A549 (cell line): ENCODE measurements at regions not wholly inside any gene's neighbourhood (a gene's known extent, or its start where the extent isn't known, plus 50 kb on each side); places are given as distances from the start of the nearest gene placed in this dataset.

Source experiments
- BCL3 ChIP-seq: fragments of >200 bp; sonication (Bioruptor Twin); formaldehyde crosslinking; IDR thresholded peaks from 3 replicates; pipeline ENCODE4 v1.6.1; 2016
- CBX8 ChIP-seq: fragments of 200-600 bp; sonication (generic); IDR thresholded peaks from 2 replicates; pipeline ENCODE4 v1.6.1; 2016
- CTCF ChIP-seq: fragments of >200 bp; sonication (Bioruptor Twin); formaldehyde crosslinking; IDR thresholded peaks from 3 replicates; pipeline ENCODE4 v1.5.1; 2016
- ELK1 ChIP-seq: fragments of 150-350 bp; IDR thresholded peaks from 2 replicates; pipeline ENCODE4 v1.6.1; 2014; ENCODE audit warnings: low read depth, mild to moderate bottlenecking, low read length
- JUNB ChIP-seq: fragments of >200 bp; sonication (Bioruptor Twin); formaldehyde crosslinking; IDR thresholded peaks from 2 replicates; pipeline ENCODE4 v1.6.1; 2016
- NFE2L2 ChIP-seq: fragments of 150-350 bp; conservative IDR thresholded peaks from 2 replicates; pipeline ENCODE4 v1.6.1; 2014; ENCODE audit warnings: low read length
- POLR2A ChIP-seq: IDR thresholded peaks from 2 replicates; pipeline ENCODE4 v1.6.1; 2012; ENCODE audit warnings: mild to moderate bottlenecking, low read length
- RAD21 ChIP-seq, 2 experiments: fragments of >200 bp in 1 of 2; sonication (Bioruptor Twin) in 1 of 2; formaldehyde crosslinking in 1 of 2; IDR thresholded peaks in 1 of 2; conservative IDR thresholded peaks in 1 of 2; 2 replicates in 1 of 2; 3 replicates in 1 of 2; pipeline ENCODE4 v1.6.1; 2012 to 2018; ENCODE audit warnings: inconsistent platforms in 1 of 2
- RCOR1 ChIP-seq: fragments of 150-350 bp; IDR thresholded peaks from 2 replicates; pipeline ENCODE4 v1.6.1; 2014; ENCODE audit warnings: antibody characterized with exemption, low read length, low read depth
- REST ChIP-seq: fragments of 200-600 bp; sonication (generic); IDR thresholded peaks from 2 replicates; pipeline ENCODE4 v1.6.1; 2016; ENCODE audit warnings: antibody characterized with exemption, mild to moderate bottlenecking, moderate library complexity
- RFX5 ChIP-seq: fragments of 450-650 bp; IDR thresholded peaks from 2 replicates; pipeline ENCODE4 v1.7.1; 2014; ENCODE audit warnings: antibody characterized with exemption, mild to moderate bottlenecking, moderate library complexity

GRCh38 chr11:42337786-42338455 is 878.5 kb upstream of the LRRC4C start:
- TF ChIP-seq CTCF (no peak), RCOR1 (no peak), RFX5 (no peak), POLR2A (no peak), CBX8 (no peak), NFE2L2 (no peak), JUNB (no peak), ELK1 (no peak), RAD21 (conservative IDR thresholded peaks at IDR 0.05 in 1 of 2, IDR thresholded peaks at IDR 0.05 in 1 of 2) (no peak), REST (no peak), BCL3 (no peak)
